KMS-11 (cell line): ENCODE measurements at regions not wholly inside any gene's neighbourhood (a gene's known extent, or its start where the extent isn't known, plus 50 kb on each side); places are given as distances from the start of the nearest gene placed in this dataset.
"Not testable (repeated sequence)": the region's sequence is repeated elsewhere in the genome, so short reads cannot be mapped to it uniquely, and the experiment has no call there.

ENCODE experiments used
- H2AFZ ChIP-seq: fragments of 200-600 bp; sonication (generic); 2 replicates; pipeline ENCODE4 v1.6.1; 2016; ENCODE audit warnings: antibody characterized with exemption, mixed run types, low read depth
- H3K27ac ChIP-seq: fragments of 200-600 bp; sonication (generic); 2 replicates; pipeline ENCODE4 v1.6.1; 2016; ENCODE audit warnings: mild to moderate bottlenecking, mixed run types
- H3K27me3 ChIP-seq: fragments of 200-600 bp; sonication (generic); 2 replicates; pipeline ENCODE4 v1.6.1; 2017; ENCODE audit warnings: mild to moderate bottlenecking, low read depth, mixed run types, moderate library complexity; ENCODE audit not compliant: insufficient read depth
- H3K36me3 ChIP-seq: fragments of 200-600 bp; sonication (generic); 2 replicates; pipeline ENCODE4 v1.6.1; 2017; ENCODE audit warnings: mild to moderate bottlenecking, mixed run types; ENCODE audit not compliant: insufficient read depth
- H3K4me1 ChIP-seq: fragments of 200-600 bp; sonication (generic); 2 replicates; pipeline ENCODE4 v1.6.1; 2016; ENCODE audit warnings: mild to moderate bottlenecking, low read depth, mixed run types; ENCODE audit not compliant: poor library complexity, severe bottlenecking
- H3K4me2 ChIP-seq: fragments of 200-600 bp; sonication (generic); 2 replicates; pipeline ENCODE4 v1.7.0; 2016; ENCODE audit warnings: mild to moderate bottlenecking, mixed run types
- H3K4me3 ChIP-seq: fragments of 200-600 bp; sonication (generic); IDR thresholded peaks from 2 replicates; pipeline ENCODE4 v1.6.1; 2017; ENCODE audit warnings: low read depth, low read length, mixed read lengths; ENCODE audit not compliant: insufficient read depth
- H3K79me2 ChIP-seq: fragments of 200-600 bp; sonication (generic); 2 replicates; pipeline ENCODE4 v1.6.1; 2016; ENCODE audit warnings: low read depth, mixed run types; ENCODE audit not compliant: insufficient read depth
- H3K9ac ChIP-seq: fragments of 200-600 bp; sonication (generic); 2 replicates; pipeline ENCODE4 v1.6.1; 2016; ENCODE audit warnings: mild to moderate bottlenecking, mixed run types
- H4K20me1 ChIP-seq: fragments of 200-600 bp; sonication (generic); 2 replicates; pipeline ENCODE4 v1.6.1; 2016; ENCODE audit warnings: mild to moderate bottlenecking, mixed run types; ENCODE audit not compliant: insufficient read depth
- TF ChIP-seq, protein P1 (sequence below): fragments of 200-600 bp; sonication (generic); conservative IDR thresholded peaks from 2 replicates; pipeline ENCODE4 v1.6.1; 2017; ENCODE audit warnings: low read depth, mild to moderate bottlenecking, antibody characterized with exemption, low read length, moderate library complexity, mixed read lengths

DNA sequence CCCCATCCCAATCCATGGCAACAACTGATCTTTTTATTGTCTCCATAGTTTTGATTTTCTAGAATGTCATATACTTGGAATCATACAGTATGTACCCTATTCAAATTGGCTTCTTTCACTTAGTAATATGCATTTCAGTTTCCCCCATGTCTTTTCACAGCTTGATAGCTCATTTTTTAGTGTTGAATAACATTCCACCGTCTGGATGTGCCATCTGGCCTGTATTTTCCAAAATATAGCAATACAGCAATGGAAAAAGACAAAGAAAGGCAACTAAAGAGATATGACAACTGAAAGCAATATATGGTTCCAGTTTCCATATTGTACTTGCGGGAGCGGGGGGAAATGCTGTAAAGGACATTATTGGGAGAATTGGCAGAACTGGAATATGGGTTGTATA lies 166.4 kb upstream of the NT5E start:
- H3K36me3 ChIP-seq = no peaks in the 10 kb centered on the region
- H2AFZ ChIP-seq = no peak overlapping the region
- no peak overlapping the region for H3K4me3 ChIP-seq
- H4K20me1 ChIP-seq = no peaks in the 10 kb centered on the region
- no peak overlapping the region for H3K4me2 ChIP-seq
- no peaks in the 10 kb centered on the region for H3K4me1 ChIP-seq
- no peak overlapping the region for H3K27ac ChIP-seq
- TF ChIP-seq, protein P1, sequence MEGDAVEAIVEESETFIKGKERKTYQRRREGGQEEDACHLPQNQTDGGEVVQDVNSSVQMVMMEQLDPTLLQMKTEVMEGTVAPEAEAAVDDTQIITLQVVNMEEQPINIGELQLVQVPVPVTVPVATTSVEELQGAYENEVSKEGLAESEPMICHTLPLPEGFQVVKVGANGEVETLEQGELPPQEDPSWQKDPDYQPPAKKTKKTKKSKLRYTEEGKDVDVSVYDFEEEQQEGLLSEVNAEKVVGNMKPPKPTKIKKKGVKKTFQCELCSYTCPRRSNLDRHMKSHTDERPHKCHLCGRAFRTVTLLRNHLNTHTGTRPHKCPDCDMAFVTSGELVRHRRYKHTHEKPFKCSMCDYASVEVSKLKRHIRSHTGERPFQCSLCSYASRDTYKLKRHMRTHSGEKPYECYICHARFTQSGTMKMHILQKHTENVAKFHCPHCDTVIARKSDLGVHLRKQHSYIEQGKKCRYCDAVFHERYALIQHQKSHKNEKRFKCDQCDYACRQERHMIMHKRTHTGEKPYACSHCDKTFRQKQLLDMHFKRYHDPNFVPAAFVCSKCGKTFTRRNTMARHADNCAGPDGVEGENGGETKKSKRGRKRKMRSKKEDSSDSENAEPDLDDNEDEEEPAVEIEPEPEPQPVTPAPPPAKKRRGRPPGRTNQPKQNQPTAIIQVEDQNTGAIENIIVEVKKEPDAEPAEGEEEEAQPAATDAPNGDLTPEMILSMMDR = no peak
- H3K27me3 ChIP-seq = no peaks in the 10 kb centered on the region
- H3K79me2 ChIP-seq = no peaks in the 10 kb centered on the region
- H3K9ac ChIP-seq = no peak overlapping the region

DNA sequence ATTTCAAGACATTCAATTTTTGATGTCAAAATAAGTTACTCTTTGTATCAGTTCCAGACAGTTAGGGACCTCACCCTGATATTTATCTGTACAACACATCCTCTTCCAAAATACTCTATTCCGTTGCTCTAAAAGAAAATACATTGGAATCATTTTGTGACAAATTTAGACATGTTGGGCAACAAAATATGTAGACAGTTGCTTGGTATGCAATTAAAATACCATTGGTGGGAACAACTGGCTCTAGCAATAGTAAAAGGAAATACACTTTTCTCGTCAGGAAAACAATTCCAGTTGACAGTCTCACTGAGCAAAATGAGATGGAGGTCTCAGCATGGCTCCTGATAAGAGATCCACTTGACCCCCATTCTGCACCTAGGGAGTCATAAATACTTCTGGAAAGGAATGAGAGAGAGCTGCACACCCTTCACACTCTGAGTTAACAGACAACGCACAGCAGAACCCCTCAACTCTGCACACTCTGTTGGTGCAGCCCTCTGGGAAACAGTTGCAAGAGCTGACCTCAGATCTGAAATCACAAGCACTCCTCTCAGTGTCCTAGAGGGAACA lies 171.3 kb upstream of the NT5E start:
- Histone ChIP-seq H3K4me1 (no peaks in the 10 kb centered on the region), H3K27me3 (no peaks in the 10 kb centered on the region), H4K20me1 (no peaks in the 10 kb centered on the region), H3K4me2 (no peak overlapping the region), H3K36me3 (no peaks in the 10 kb centered on the region), H3K4me3 (no peak overlapping the region), H3K79me2 (no peaks in the 10 kb centered on the region), H2AFZ (no peak overlapping the region), H3K27ac (no peak overlapping the region), H3K9ac (no peak overlapping the region)
- TF ChIP-seq, protein P1 = no peak

DNA sequence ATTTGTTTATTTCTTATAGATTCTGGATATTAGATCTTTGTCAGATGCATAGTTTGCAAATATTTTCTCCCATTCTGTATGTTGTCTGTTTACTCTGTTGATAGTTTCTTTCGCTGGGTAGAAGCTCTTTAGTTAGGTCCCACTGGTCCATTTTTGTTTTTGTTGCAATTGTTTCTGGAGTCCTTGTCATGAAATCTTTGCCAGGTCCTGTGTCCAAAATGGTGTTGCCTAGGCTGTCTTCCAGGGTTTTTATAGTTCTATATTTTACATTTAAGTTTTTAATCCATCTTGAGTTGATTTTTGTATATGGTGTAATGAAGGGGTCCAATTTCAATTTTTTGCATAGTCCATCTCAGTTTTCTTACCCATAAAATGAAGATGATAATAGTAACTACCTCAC lies 173.9 kb upstream of the NT5E start:
- not testable (repeated sequence) for H3K4me3 ChIP-seq, H3K79me2 ChIP-seq, H2AFZ ChIP-seq, H4K20me1 ChIP-seq, H3K36me3 ChIP-seq, H3K4me2 ChIP-seq, H3K4me1 ChIP-seq, H3K9ac ChIP-seq, H3K27me3 ChIP-seq, H3K27ac ChIP-seq

DNA sequence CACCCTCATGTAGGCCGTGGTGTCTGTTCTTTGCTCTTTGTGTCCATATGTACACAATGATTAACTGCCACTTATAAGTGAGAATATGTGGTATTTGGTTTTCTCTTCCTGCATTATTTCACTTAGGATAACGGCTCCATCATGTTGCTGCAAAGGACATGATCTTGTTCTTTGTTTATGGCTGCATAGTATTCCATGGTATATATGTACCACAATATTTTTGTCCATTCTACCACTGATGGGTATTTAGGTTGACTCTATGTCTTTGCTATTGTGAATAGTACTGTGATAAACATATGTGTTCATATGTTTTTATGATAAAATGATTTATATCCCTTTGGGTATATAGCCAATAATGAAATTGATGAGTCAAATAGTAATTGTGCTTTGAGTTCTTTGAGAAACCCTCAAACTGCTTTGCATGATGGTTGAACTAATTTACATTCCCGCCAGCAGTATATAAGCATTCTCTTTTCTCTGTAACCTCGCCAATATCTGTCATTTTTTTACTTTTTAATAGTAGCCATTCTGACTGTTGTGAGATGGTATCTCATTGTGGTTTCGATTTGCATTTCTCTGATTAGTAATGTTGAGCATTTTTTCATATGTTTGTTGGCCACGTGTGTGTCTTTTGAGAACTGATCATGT lies 174.4 kb upstream of the NT5E start:
- H3K4me3 ChIP-seq = no peak overlapping the region
- TF ChIP-seq, protein P1 = no peak
- no peaks in the 10 kb centered on the region for H3K27me3 ChIP-seq
- no peak overlapping the region for H2AFZ ChIP-seq
- H3K4me2 ChIP-seq = no peak overlapping the region
- no peak overlapping the region for H3K9ac ChIP-seq
- no peaks in the 10 kb centered on the region for H3K4me1 ChIP-seq
- H3K27ac ChIP-seq = no peak overlapping the region
- no peaks in the 10 kb centered on the region for H4K20me1 ChIP-seq
- H3K79me2 ChIP-seq = no peaks in the 10 kb centered on the region
- no peaks in the 10 kb centered on the region for H3K36me3 ChIP-seq

DNA sequence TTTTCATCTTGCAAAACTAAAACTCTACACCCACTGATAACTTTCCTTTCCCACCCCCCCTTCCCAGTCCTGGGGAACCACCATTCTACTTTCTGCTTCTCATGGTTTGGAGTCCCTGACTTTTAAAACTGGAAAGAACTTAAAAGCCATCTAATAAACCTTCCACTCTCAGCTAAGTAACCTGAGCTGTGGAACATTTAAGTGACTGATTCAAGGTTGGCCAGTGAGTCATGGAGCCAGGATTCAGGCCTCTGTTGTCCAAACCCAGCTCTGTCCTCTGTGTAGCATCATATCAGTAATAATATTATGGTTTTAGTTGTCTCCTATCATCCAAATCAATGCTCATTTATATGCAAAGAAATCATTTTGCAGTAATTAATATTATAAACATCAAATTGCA lies 176.0 kb upstream of the NT5E start:
- Histone ChIP-seq H2AFZ (no peak overlapping the region), H3K4me3 (no peak overlapping the region), H4K20me1 (no peaks in the 10 kb centered on the region), H3K27ac (no peak overlapping the region), H3K4me1 (no peaks in the 10 kb centered on the region), H3K36me3 (no peaks in the 10 kb centered on the region), H3K79me2 (no peaks in the 10 kb centered on the region), H3K27me3 (no peaks in the 10 kb centered on the region), H3K4me2 (no peak overlapping the region), H3K9ac (no peak overlapping the region)
- TF ChIP-seq, protein P1 = no peak
